H4 (cell line): ENCODE measurements at regions not wholly inside any gene's neighbourhood (a gene's known extent, or its start where the extent isn't known, plus 50 kb on each side); places are given as distances from the start of the nearest gene placed in this dataset.

Experiments used
- DNase-seq: peaks from one replicate; pipeline ENCODE4 v3.0.0-alpha.2; 2015; ENCODE audit warnings: low spot score

- no peak for DNase-seq
Observed at GRCh38 chr3:130569461-130570365, 52.7 kb downstream of the COL6A6 start.

GRCh38 chr3:130572769-130573168 lies 55.8 kb downstream of the COL6A6 start:
- DNase-seq, result no peak

DNA sequence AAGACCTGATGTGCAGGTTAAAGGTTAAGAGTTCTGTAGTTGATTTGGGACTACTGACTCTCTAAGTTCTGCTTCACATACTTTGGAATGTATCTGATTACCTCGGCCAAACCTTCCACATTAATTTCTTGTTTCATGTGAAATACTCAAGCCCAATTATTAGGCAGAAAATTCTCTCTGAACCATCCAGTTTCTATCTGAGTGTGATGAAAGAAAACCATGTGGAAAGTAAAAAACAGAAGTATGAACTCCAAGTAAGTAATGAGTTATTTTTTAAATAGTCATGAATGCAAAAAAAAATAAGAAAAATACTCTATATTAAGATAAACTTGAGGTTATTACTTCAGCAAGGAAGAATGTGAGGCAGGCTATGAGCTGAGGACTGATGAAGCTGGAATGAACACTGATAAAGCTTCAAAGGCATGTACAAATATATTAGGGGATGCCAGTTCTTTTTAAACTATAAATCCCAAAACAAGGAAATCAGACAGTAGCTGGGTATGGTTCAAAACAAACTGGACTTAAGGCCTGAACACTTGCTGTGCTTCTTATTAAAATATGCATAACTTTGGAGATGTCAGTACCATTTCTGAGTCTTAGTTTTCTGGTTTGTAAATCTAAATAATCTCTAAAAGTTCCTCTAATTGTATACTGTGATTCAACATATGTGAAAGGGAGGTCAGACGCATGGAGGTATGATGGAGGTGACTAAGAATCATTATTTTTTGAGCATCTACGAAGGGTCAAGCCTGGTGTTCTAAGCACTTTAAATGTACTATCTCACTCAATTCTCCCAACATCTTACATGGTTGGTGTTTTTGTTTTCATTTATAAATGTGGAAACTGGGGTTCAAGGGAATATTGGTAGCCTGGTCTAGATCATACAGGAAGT lies 59.6 kb downstream of the COL6A6 start:
- DNase-seq, result no peak

GRCh38 chr3:130582457-130583153 lies 65.6 kb downstream of the COL6A6 start:
- DNase-seq, result no peak

GRCh38 chr3:130594749-130595148 lies 77.8 kb downstream of the COL6A6 start:
- peak; percentile 43 for DNase-seq

DNA sequence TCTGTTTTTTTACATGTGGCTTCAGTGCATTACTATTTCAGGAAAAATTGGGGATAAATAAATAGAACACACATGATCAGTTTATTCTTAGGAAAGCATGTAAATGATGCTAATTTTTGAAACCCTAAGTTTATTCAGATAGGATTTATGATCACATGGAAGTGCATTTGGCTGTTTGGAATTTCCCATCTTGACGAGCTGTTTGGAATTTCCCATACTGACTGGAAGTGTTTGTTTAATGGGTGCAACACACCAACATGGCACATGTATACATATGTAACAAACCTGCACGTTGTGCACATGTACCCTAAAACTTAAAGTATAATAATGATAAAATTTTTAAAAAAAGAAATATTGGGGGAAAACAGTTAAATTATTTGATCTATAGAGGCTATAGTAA lies 79.5 kb downstream of the COL6A6 start:
- no peak for DNase-seq

GRCh38 chr3:130601442-130601971 lies 84.5 kb downstream of the COL6A6 start:
- peak; percentile 65 for DNase-seq

DNA sequence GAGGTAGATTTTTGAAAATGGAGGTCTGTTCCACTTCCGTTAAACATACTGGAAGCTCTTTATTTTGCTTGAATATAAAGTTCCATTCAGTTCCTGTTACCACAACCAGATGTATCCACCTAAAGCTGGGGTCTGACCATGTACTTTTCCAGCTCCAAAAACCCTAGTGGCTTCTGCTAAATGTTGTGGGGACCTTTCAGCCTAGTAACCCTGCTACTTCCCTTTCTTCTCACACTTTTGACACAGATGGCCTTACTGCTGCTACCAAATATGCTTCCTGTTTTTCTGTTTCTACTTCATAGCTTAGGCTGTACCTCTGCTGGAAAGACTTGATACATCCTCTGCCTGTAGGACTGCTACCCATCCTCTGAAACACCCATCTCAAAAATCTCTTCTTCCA lies 87.8 kb downstream of the COL6A6 start:
- no peak for DNase-seq

DNA sequence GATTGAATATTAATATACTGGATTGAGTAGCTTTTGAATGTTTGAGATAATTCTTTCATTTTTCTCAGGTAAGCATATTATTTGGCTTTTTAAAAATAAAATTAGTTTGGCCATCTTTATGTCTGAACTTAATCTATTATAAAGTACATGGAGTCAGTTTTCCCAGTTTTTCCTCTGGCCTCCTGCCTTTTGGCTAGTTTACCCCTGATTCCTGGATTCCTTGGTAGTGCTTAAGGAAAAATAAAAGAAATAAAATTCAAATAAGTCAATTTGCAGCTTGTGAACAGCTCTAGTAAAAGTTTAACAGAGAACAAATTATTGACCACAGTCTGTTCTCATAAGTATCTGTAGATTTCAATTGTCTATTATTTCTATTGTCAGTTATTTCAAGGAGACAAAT lies 89.4 kb downstream of the COL6A6 start:
- no peak for DNase-seq

GRCh38 chr3:130607553-130608154 lies 90.7 kb downstream of the COL6A6 start:
- no peak for DNase-seq

DNA sequence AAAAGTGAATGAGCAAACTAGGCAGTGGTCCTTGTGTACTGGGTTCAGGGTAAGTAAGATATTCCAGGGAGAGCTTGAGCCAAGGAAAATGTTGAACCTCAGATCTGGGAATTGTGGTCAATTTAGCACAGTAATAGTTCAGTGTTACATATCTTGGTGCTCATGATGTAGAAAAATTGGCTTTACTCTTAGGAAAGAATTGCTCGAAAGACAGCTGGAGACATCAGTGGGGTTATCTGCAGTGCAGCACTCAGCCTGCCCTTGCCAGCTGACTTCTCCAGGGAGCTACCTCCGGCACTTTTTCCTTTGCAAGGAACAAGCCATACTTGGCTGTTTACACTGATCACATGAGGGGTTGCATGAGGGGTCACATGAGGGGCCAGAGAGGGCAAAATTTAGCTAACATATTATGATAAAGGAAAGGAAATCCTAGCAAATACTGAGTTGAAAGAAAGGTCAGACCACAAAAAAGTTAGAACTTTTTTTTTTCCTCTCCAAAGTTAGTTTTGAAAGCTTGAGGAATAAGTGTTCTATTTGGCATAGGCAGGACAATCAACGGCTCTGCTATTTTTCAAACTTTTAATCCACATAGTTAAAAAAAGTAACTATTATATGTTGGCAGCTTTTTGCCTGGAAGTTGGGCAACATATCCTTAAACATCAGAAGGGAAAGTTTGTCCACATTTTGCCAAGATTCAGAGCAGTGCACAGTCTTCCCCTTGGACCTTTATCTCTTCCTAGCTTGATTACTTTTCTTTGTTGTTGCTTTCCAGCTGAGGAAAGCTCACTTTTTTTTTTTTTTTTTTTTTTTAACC lies 92.4 kb downstream of the COL6A6 start:
- DNase-seq, result no peak

DNA sequence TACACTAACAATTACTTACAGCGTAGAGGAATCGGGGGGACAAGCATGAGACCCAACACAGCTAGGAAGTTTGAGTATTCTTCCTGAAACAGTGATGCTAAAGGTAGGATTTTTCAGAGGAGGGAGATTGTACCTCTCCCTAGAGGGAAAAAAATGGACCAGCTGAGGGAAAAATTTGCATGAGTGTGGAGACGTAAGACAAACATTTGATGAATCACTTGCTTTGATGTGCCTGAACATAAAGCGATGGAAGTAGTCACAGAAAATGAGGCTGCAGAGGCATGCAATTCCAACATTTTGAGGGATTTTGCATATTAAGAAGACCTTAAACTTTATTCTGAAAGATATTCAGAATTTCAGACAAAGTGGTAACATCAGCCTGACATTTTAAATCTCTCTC lies 102.2 kb downstream of the COL6A6 start:
- no peak for DNase-seq

DNA sequence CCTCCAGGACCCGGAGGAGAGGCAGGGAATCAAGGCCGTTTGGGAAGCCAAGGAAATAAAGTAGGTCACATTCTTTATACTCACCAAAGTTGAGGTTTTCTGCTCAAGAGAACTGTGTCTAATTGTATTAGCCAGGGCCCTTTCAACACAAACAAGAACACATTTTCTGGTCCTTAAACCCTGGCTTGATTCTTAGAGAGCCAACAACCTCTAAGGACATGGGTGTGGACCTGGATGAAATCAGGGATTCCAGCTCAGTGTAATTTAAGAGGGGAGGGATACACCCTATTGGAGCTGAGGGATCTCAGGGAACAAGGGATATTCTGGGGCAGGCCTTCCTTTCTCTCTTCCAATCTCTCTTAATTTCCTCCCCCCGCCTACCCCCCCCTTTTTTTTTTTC lies 104.8 kb downstream of the COL6A6 start:
- no peak for DNase-seq

- no peak for DNase-seq
Observed at GRCh38 chr3:130626049-130626448, 109.1 kb downstream of the COL6A6 start.

GRCh38 chr3:130627143-130627855 lies 110.3 kb downstream of the COL6A6 start:
- no peak for DNase-seq

DNA sequence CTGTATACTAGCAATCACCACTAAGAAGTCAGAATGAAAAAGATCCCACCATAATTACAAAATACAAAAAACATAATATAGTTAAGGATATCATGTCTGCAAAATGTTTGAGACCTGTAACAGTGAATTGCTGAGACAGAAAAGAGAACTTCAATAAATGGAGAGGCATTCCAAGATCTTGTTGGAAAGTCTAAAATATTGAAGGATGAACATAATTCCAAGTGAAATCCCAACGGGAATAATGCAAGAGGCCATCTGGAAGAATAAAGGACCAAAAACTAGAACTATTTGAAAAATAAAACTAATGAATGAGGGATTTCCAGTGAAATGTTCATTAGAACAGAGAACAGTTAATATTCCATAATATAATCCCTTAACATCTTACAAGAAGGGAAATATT lies 110.9 kb downstream of the COL6A6 start:
- DNase-seq, result no peak
